ENCODE measurements at regions not wholly inside any gene's neighbourhood (a gene's known extent, or its start where the extent isn't known, plus 50 kb on each side); places are given as distances from the start of the nearest gene placed in this dataset.
"Not testable (repeated sequence)": the region's sequence is repeated elsewhere in the genome, so short reads cannot be mapped to it uniquely, and the experiment has no call there.

DNA sequence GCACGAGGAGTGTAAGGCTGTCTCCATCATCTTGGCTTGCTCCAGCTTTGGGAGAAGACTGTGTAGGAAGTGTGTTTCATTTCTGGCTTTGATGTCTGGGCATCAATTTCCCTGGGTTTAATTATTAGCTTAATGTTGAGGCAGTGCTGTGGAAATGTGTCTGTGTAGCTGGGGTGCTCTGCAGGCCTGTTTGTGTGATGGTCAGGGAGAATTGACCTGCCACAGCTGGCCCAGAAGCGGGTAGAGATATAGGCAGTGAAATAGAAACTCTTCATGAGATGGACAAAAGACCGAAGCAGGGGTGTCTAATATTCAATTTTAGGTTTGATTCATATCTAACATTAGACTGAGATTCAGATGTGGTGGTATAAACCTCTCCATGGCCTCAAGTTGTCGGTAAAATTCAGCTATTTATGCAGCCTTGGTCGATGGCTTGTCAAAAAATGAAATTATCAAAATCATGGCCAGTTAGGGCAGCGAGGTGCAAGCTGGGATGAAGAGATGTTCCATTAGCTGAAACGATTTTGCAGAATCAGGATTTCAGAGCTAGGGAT lies 95.3 kb upstream of the SNX9 start:
- DNase-seq: no peak

DNA sequence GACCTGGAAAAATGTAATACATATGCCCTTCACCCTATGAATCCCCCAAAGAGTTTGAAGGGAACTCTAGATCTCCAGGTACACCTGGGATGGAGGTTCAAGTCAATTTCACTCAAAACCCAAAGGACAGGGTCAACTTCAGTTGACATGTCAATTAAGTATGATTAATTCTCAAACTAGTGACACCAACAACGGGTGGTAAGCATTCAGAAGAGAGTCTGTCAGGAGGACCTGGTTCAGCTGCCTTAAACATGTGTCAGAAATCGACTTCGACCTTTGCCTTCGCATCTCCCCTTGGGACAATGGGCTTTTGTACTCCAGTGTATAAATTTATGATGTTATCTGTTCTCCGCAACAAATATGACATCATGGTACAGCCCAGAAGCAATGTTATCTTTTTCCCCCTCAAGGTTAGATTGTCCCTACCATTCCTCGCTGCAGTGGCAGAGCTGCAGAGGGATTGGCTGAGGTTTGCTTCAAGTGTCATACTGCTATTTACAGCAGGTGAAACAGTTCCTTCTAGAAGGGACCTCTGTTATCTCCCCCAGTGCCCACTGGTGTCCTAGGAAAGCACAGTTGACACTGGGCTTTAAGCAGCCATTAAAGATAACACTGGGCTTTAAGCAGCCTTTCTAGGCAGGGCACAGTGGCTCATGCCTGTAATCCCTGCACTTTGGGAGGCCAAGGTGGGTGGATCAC lies 94.7 kb upstream of the SNX9 start:
- no peak for DNase-seq

DNA sequence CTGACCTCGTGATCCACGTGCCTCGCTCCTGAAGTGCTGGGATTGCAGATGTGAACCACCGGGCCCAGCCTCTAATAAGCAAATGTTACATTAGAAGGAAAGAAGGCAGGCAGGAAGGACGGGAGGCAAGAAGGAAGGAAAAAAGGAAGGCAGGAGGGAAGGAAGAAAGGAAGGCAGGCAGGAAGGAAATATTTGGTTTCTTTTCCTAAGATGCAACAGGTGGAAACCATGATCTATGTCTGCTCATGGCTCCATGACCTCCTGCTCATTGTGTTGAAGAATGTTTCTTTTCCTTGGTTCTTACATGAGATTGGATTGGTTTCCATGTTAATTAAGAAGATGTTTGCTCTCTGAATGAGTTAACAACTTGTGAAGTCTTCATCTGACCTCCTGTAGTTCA lies 91.8 kb upstream of the SNX9 start:
- no peak for DNase-seq

DNA sequence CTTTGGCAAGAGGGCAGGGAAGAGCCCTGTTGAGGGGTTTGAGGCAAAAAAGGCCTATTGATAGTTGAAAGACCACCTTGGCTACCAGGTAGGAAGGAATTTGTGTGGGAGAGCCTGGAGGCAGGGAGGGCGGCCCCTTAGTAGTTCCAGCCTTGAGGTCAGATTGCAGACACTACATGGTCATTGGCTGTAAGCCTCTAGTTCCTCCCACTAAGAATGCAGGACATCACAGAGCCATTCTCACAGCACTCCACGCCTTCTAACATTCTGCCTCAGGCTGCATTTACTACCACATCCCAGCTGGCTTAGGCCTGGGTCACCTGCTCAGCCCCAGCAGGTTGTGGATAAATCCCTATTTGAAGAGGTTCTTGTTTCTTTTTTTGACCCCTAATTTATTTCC lies 91.0 kb upstream of the SNX9 start:
- DNase-seq: no peak

DNA sequence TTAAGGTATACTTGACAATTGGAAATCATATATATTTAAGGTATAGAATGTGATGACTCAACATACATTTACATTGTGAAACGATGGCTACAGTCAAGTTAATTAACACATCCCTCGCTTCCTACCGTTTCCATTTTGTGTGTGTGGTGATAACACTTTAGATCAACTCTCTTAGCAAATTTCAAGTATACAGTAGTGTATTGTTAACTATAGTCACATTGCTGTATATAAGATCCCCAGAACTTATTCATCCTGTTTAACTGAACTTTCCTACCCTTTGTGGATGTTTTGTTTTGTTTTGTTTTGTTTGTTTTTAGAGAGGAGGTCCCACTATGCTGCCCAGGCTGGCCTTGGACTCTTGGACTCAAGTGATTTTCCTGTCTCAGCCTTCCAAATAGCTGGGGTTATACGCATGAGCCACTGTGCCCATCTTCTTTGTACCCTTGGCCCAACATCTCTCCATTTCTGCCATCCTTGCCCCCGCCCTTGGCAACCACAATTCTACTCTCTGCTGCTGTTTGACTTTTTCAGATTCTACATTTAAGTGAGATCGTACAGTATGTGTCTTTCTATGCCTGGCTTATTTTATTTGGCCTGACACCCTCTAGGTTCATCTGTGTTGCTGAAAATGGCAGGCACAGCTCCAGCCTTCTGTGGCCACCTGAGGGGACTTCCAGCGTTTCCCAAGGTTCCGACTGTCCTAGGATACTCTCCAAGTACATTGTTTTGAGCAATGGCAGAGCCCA lies 90.5 kb upstream of the SNX9 start:
- no peak for DNase-seq

DNA sequence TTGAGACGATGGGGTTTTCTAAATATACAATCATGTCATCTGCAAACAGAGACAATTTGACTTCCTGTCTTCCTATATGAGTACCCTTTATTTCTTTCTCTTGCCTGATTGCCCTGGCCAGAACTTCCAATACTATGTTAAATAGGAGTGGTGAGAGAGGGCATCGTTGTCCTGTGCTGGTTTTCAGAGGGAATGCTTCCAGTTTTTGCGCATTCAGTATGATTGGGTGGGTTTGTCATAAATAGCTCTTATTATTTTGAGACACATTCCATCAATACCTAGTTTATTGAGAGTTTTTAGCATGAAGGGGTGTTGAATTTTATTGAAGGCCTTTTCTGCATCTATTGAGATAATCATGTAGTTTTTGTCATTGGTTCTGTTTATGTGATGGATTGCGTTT lies 86.5 kb upstream of the SNX9 start:
- DNase-seq: not testable (repeated sequence)

DNA sequence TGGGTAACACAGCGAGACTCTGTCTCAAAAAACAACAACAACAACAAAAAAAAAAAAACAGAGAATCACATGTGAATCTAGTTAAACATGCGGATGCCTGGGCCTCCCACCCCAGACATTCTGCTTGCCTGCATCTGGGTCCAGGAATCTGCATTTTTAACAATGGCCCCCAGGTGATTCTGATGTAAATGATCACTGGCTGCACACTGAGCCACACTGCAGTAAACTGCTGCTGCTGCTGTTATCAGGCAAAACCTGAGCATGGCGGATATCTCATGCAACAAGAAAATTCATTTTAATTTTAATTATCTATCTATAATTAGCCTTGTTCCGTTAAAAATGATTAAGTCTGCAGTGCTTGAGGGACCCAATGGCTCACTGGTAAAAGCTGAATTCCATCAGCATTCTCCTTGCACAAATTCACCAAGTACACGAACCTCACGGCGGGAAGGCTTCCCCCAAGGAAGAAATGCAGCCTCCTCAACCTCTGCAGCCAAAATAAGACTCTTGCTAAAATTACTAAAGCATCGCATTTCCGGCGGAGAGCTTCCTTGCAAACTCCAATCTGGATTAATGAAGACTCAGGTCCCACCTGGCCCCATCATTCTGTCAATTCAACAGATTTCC lies 81.6 kb upstream of the SNX9 start:
- no peak for DNase-seq

DNA sequence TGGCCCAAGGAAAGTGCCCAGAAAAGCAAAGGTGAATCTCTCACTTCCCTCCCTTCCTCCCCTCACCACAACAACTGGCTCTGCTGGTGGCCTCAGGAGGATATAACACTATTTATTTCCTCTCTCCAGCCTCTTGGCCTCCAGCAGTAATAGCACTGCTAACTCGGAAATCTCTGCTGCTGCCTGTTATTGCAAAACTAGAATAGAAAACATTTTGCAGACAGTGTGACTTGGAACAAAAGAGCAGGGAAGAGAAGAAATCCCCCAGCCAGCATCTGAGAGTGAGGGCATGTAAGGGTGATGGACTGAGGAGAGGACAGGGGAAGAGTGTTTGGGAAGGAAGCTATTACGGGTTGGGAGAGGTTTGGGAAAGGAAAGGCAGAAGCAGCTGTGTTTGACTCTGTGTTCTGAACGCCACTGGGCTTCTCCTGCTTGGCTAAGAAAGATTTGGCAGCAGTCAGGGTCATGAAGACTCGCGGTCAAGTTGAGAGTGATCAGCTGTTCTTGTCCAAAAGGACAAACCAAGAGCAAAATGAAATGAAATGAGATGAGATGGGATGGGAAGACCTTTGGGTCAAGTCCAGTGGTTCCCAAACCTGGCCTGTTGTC lies 81.0 kb upstream of the SNX9 start:
- peak; percentile 12 for DNase-seq

DNA sequence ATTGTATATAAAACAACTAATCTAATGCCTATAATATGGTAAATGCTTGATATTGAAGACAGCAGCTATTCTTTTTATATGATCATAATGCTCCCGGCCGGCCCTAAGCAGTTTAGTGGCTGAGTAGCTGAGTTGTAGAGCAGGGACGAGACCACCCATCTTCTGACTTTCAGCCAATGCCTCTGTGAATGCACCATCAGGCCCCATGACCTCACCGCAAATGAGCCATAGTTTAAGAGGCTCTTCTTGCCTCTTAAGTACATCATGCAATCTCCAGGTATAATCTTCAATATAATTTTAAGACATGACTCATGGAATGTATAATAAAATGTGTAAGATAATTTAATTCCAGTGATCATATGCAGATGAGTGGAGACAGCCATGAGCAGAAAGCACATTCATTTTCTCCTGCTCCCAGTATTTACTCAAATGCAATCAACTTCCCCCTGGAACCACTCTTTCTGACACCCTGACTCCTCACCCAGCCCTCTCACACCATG lies 78.9 kb upstream of the SNX9 start:
- no peak for DNase-seq

DNA sequence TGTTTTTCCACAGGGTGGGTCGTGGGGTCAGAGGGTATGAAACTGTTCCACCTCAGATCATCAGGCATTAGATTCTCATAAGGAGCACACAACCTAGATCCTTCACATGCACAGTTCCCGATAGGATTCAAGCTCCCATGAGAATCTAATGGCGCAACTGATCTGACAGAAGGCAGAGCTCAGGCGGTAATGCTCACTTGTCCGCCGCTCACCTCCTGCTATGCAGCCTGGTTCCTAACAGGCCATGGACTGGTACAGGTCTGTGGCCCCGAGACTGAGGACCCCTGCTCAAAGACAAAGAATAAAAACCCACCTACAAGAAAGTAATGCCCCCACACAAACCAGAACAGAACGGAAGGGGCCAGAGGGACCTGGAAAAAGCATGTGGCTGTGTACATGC lies 76.1 kb upstream of the SNX9 start:
- DNase-seq: no peak

DNA sequence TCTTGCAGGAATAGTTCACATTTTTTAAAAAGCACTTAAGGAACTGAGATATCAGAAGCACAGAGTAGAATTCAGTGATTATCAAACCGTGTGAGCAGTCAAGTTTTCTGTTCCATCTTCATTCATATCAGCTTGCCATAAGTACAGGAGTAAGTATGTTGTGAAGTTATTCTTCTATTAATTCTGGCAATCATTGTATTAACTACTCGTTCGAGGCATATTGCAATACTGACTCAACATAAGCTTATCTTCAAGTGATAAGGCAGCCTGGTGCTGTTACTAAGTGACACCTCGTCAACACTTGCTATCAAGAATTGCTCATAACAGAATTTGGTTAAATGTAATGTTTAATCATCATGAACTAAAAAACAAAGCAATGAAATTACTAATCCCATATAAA lies 75.7 kb upstream of the SNX9 start:
- no peak for DNase-seq

DNA sequence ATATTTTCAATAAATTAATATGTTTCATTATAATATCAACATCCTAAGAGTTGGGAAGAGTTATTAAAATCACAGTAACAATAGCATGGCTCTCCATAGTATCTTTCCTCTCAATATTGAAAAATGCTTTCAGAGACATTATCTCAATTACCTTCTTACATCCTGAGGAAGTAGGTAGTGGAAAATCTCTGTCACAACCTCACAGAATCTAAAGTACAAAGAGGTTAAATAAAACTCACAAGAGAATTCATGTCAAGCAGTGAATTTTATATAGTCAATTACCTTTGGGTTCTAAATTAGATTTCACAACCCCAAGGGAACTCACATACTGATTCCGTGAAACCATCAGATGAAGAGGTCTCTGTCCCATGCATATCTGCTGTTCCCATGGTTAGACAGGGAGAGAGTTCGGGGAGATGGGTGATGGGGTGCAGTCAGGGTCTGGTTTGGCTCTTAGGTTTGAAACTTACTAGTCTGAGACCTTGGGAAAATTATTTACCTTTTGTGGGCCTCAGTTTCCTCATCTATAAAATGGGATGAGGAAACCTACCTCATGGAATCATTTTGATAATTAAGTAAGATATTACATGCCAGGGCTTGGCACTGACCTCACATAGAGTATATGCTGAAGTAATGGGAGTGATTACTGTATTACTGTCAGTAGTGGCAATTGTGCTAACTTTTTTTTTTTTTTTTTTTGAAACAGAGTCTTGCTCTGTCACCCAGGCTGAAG lies 74.0 kb upstream of the SNX9 start:
- no peak for DNase-seq

DNA sequence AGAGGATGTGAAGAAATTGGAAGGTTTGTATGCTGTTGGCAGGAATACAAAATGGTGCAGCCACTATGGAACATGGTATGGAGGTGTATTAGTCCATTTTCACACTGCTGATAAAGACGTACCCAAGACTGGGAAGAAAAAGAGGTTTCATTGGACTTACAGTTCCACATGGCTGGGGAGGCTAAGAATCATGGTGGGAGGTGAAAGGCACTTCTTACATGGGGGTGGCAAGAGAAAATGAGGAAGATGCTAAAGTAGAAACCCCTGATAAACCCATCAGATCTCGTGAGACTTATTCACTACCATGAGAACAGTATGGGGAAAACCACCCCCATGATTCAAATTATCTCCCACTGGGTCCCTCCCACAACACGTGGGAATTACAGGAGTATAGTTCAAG lies 72.1 kb upstream of the SNX9 start:
- DNase-seq: not testable (repeated sequence)

DNA sequence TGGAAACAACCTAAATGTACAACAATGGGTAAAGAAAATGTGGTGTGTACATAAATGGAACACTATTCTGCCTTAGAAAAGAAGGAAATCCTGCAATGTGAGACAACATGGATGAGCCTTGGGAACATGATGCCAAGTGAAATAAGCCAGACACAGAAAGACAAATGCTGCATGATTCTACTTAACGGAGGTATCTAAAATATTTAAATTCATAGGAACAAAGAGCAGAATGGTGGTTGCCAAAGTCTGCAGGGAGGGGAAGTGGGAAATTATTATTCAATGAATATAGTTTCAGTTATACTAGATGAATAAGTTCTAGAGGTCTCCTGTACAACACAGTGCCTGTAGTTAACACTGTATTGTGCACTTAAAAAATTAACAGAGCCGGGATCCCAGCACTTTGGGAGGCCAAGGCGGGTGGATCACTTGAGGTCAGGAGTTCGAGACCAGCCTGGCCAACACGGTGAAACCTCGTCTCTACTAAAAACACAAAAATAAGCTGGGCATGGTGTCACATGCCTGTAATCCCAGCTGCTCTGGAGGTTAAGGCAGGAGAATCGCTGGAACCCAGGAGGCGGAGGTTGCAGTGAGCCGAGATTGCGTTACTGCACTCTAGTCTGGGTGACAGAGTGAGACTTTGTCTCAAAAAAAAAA lies 71.4 kb upstream of the SNX9 start:
- DNase-seq: no peak

DNA sequence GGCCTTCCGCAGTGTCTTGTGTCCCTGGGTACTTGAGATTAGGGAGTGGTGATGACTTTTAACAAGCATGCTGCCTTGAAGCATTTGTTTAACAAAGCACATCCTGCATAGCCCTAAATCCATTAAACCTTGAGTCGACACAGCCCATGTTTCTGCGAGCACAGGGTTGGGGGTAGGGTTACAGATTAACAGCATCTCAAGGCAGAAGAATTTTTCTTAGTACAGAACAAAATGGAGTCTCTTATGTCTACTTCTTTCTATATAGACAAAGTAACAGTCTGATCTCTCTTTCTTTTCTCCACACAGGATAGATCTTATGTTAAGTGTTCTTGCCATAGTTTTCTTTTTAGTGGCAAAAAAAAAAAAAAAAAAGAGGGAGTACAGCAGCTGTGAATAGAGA lies 70.2 kb upstream of the SNX9 start:
- not testable (repeated sequence) for DNase-seq

DNA sequence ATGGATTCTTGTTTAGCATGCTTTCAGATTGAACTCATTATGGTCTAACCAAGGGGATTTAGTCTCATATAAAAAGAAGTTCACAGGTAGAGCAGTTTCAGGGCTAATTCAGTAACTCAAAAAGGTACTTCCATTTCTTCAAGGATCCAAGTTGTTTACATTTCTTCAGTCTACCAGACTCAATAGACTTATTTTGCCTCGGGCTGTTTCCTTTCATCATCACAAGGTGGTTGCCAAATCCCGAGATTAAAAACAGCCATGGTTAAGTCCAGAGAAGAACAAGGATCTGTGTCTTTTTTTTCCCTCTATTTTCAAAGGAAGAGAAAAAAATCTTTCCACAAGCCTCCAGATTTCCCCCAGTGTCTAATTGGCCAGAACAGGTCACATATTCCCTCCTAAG lies 69.8 kb upstream of the SNX9 start:
- no peak for DNase-seq

DNA sequence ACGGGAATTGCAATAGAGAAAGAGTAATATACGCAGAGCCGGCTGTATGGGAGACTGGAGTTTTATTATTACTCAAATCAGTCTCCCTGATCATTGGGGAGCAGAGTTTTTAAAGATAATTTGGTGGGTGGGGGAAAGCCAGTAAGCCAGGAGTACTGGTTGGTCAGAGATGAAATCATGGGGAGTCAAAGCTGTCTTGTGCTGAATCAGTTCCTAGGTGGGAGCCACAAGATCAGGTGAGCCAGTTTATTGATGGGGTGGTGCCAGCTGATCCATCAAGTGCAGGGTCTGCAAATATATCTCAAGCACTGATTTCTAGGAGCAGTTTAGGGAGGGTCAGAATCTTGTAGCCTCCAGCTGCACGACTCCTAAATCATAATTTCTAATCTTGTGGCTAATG lies 69.2 kb upstream of the SNX9 start:
- not testable (repeated sequence) for DNase-seq

DNA sequence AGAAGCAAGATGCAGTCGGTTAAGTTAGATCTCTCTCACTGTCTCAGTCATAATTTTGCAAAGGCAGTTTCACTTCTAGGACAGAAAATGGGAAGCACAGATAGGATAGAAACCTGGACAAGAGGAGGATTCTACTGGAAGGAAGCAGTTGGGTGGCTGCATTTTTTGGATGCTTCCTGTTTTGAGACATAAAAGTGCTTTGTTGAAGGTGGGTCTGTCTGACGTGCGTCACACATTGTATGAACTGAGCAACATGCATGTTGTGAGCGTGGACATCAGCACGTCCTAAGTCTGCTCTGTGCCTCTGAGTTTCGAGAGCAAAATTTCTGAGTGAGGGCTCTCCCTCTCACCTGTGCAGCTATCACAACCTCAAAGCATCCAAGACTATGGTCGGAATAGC lies 68.7 kb upstream of the SNX9 start:
- no peak for DNase-seq

DNA sequence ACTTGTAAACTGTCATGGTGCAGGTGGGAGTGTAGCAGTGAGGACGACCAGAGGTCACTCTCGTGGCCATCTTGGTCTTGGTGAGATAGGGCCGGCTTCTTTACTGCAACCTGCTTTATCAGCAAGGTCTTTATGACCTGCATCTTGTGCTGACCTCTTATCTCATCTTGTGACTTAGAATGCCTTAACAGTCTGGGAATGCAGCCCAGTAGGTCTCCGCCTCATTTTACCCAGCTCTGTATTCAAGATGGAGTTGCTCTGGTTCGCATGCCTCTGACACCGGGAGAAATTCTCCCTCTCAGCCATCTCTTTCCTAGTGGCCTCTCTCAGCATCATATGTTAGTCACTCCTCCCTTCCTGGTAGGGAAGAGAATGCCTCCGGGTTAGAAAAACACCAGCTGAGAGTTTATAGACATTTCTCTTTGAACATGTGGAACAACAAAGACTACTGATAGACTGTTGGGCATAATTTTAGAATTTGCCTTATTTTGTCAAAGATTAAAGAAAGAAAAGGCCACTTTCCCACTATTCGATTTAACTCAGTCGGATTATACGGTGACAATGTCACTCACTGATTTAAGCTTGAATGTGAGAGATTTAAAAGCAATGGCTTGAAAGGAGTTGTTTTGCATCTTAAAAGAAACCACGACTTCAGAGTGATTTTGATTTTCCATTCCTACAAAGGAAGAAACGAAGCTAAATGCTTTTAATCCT lies 67.9 kb upstream of the SNX9 start:
- no peak for DNase-seq

DNA sequence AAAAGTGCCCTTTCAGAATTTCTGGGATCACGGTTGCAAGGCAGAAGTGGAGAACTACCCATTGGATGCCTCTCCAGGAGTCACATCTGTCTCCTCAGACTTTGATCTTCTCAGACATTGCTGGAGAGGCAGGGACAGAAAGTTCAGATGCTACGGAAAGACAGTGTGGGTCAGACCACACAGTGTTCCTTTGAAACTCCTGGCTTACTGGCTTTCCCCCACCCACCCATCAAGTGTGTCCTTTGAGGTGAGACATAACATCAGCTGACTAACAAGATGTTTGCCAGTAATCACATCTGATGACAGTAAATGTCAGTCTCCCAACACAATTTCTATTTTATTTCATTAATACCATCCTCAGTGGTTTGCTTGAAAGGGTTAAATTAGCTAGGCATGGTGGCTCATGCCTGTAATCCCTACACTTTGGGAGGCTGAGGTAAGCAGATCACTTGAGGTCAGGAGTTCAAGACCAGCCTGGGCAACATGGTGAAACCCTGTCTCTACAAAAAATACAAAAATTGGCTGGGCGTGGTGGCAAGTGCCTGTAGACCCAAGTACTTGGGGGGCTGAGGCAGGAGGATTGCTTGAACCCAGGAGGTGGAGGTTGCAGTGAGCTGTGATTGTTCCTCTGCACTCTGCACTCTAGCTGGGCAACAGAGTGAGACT lies 67.2 kb upstream of the SNX9 start:
- DNase-seq: no peak
